H9 (cell line): ENCODE measurements at regions not wholly inside any gene's neighbourhood (a gene's known extent, or its start where the extent isn't known, plus 50 kb on each side); places are given as distances from the start of the nearest gene placed in this dataset.

Experiments
- DNase-seq: peaks from one replicate; pipeline ENCODE4 v3.0.0-alpha.2; 2017
- H2AFZ ChIP-seq: one replicate; pipeline ENCODE4 v1.6.1; 2013; ENCODE audit warnings: mild to moderate bottlenecking, low read length, control low read depth, moderate library complexity
- H2AK5ac ChIP-seq: 2 replicates; pipeline ENCODE4 v1.6.1; 2013; ENCODE audit warnings: low read length, control low read depth, mixed read lengths; ENCODE audit not compliant: insufficient read length
- H2BK120ac ChIP-seq: one replicate; pipeline ENCODE4 v1.6.1; 2013; ENCODE audit warnings: low read depth, mild to moderate bottlenecking, low read length, control low read depth, inconsistent platforms; ENCODE audit not compliant: poor library complexity, severe bottlenecking
- H2BK12ac ChIP-seq: 2 replicates; pipeline ENCODE4 v1.6.1; 2013; ENCODE audit warnings: low read length, control low read depth, mixed read lengths, low read depth; ENCODE audit not compliant: insufficient read length
- H2BK15ac ChIP-seq: 2 replicates; pipeline ENCODE4 v1.6.1; 2013; ENCODE audit warnings: low read depth, low read length, control low read depth
- H2BK20ac ChIP-seq: one replicate; pipeline ENCODE4 v1.6.1; 2013; ENCODE audit warnings: low read depth, mild to moderate bottlenecking, low read length, control low read depth, inconsistent platforms; ENCODE audit not compliant: poor library complexity, severe bottlenecking
- H2BK5ac ChIP-seq: 2 replicates; pipeline ENCODE4 v1.6.1; 2013; ENCODE audit warnings: low read length, control low read depth, mixed read lengths; ENCODE audit not compliant: insufficient read length
- H3K14ac ChIP-seq: 2 replicates; pipeline ENCODE4 v1.6.1; 2013; ENCODE audit warnings: low read length, control low read depth; ENCODE audit not compliant: insufficient read depth
- H3K18ac ChIP-seq: 2 replicates; pipeline ENCODE4 v1.6.1; 2013; ENCODE audit warnings: low read depth, mild to moderate bottlenecking, mixed read lengths, low read length, control low read depth; ENCODE audit not compliant: insufficient read length
- H3K23ac ChIP-seq: 2 replicates; pipeline ENCODE4 v1.6.1; 2013; ENCODE audit warnings: low read length, control low read depth, mixed read lengths, low read depth; ENCODE audit not compliant: insufficient read length
- H3K23me2 ChIP-seq: 2 replicates; pipeline ENCODE4 v1.6.1; 2013; ENCODE audit warnings: low read depth, mild to moderate bottlenecking, mixed read lengths, low read length, control low read depth; ENCODE audit not compliant: insufficient read length, poor library complexity, severe bottlenecking
- H3K27ac ChIP-seq: 2 replicates; pipeline ENCODE4 v1.5.1; 2013; ENCODE audit warnings: low read length, control low read depth, mixed read lengths, low read depth; ENCODE audit not compliant: insufficient read length
- H3K27me3 ChIP-seq: 2 replicates; pipeline ENCODE4 v1.6.1; 2013; ENCODE audit warnings: low read length, control low read depth, inconsistent platforms; ENCODE audit not compliant: insufficient read depth
- H3K4ac ChIP-seq: 2 replicates; pipeline ENCODE4 v1.6.1; 2013; ENCODE audit warnings: low read depth, mild to moderate bottlenecking, control low read depth, inconsistent platforms, low read length, moderate library complexity
- H3K4me1 ChIP-seq: 2 replicates; pipeline ENCODE4 v1.6.1; 2013; ENCODE audit warnings: low read length, control low read depth, inconsistent platforms; ENCODE audit not compliant: insufficient read depth
- H3K4me2 ChIP-seq: 2 replicates; pipeline ENCODE4 v1.6.1; 2013; ENCODE audit warnings: low read length, control low read depth, mixed read lengths; ENCODE audit not compliant: insufficient read length, insufficient read depth
- H3K56ac ChIP-seq: 2 replicates; pipeline ENCODE4 v1.6.1; 2013; ENCODE audit warnings: low read depth, mild to moderate bottlenecking, mixed read lengths, low read length, control low read depth; ENCODE audit not compliant: insufficient read length
- H3K79me1 ChIP-seq: 2 replicates; pipeline ENCODE4 v1.6.1; 2013; ENCODE audit warnings: low read depth, mild to moderate bottlenecking, moderate library complexity, low read length, control low read depth, inconsistent platforms; ENCODE audit not compliant: insufficient read depth, poor library complexity, severe bottlenecking
- H3K79me2 ChIP-seq: 2 replicates; pipeline ENCODE4 v1.6.1; 2013; ENCODE audit warnings: low read length, control low read depth, inconsistent platforms; ENCODE audit not compliant: insufficient read depth
- H3K9ac ChIP-seq: 2 replicates; pipeline ENCODE4 v1.6.1; 2013; ENCODE audit warnings: low read length, control low read depth, mixed read lengths; ENCODE audit not compliant: insufficient read length; ENCODE audit errors: extremely low read depth
- H3K9me3 ChIP-seq: one replicate; pipeline ENCODE4 v1.6.1; 2013; ENCODE audit warnings: low read depth, low read length, inconsistent platforms; ENCODE audit not compliant: control insufficient read depth
- H3T11ph ChIP-seq: one replicate; pipeline ENCODE4 v1.6.1; 2013; ENCODE audit warnings: mild to moderate bottlenecking, low read length, control low read depth, inconsistent platforms
- H4K20me1 ChIP-seq: one replicate; pipeline ENCODE4 v1.6.1; 2013; ENCODE audit not compliant: control insufficient read depth, insufficient read length, insufficient read depth
- H4K5ac ChIP-seq: 2 replicates; pipeline ENCODE4 v1.6.1; 2013; ENCODE audit warnings: low read depth, mild to moderate bottlenecking, mixed read lengths, low read length, control low read depth; ENCODE audit not compliant: insufficient read length
- H4K8ac ChIP-seq: replicated peaks from 2 replicates; pipeline ENCODE4 v1.6.1; 2013; ENCODE audit warnings: low read length, control low read depth, mixed read lengths, low read depth; ENCODE audit not compliant: insufficient read length
- H4K91ac ChIP-seq: 2 replicates; pipeline ENCODE4 v1.6.1; 2013; ENCODE audit warnings: low read depth, mild to moderate bottlenecking, moderate library complexity, mixed read lengths, low read length, control low read depth; ENCODE audit not compliant: insufficient read length
- H3K27ac Mint-ChIP-seq, 3 experiments: 2 replicates in 2 of 3; 3 replicates in 1 of 3; pipeline ENCODE4 v1.8.0; 2020 to 2021; ENCODE audit warnings: mixed read lengths in 3 of 3, mild to moderate bottlenecking in 1 of 3, moderate library complexity in 1 of 3
- H3K27me3 Mint-ChIP-seq: 2 replicates; pipeline ENCODE4 v1.8.0; 2021; ENCODE audit warnings: low read depth, mild to moderate bottlenecking, moderate library complexity, mixed read lengths
- H3K36me3 Mint-ChIP-seq, 3 experiments: 2 replicates in 2 of 3; 3 replicates in 1 of 3; pipeline ENCODE4 v1.8.0; 2020 to 2021; ENCODE audit warnings: low read depth in 3 of 3, mixed read lengths in 3 of 3; ENCODE audit not compliant: insufficient read depth in 1 of 3
- H3K4me1 Mint-ChIP-seq, 2 experiments: 2 replicates each; pipeline ENCODE4 v1.8.0; 2020; ENCODE audit warnings: mixed read lengths in 2 of 2
- H3K4me3 Mint-ChIP-seq, 2 experiments: 2 replicates in 1 of 2; 3 replicates in 1 of 2; pipeline ENCODE4 v1.8.0; 2020 to 2021; ENCODE audit warnings: mild to moderate bottlenecking in 2 of 2, mixed read lengths in 2 of 2, moderate library complexity in 1 of 2
- H3K9me3 Mint-ChIP-seq, 2 experiments: 2 replicates in 1 of 2; 3 replicates in 1 of 2; pipeline ENCODE4 v1.8.0; 2020; ENCODE audit warnings: mild to moderate bottlenecking in 2 of 2, mixed read lengths in 2 of 2, moderate library complexity in 1 of 2
- CTCF ChIP-seq: fragments of 200-600 bp; sonication (generic); conservative IDR thresholded peaks from 3 replicates; pipeline ENCODE4 v1.8.0; 2021; ENCODE audit warnings: antibody characterized with exemption, mild to moderate bottlenecking
- WGBS: extraction: QIAGEN DNeasy Blood & Tissue Kit; methylation state at CpG from one replicate; pipeline ENCODE4 v1.1.7; 2013; ENCODE audit warnings: missing lambda C conversion rate, low lambda C conversion rate, mixed read lengths; ENCODE audit not compliant: insufficient read length; ENCODE audit errors: extremely low coverage; 5-methylcytosine and 5-hydroxymethylcytosine counted together

GRCh38 chr21:20469361-20469760 is 528.8 kb upstream of the NCAM2 start:
- Histone ChIP-seq H3K9ac (no peak overlapping the region), H4K91ac (no peak overlapping the region), H3K79me2 (no peaks in the 10 kb centered on the region), H3K27ac (no peak overlapping the region), H3K79me1 (no peaks in the 10 kb centered on the region), H2BK15ac (no peak overlapping the region), H4K8ac (no peak overlapping the region), H4K5ac (no peak overlapping the region), H2BK5ac (no peak overlapping the region), H3K14ac (no peak overlapping the region), H3K4ac (no peak overlapping the region), H3K4me2 (no peak overlapping the region), H3T11ph (no peak overlapping the region), H2BK120ac (no peak overlapping the region), H2AFZ (no peak overlapping the region), H3K27me3 (no peaks in the 10 kb centered on the region), H3K18ac (no peak overlapping the region), H2AK5ac (no peak overlapping the region), H3K4me1 (no peaks in the 10 kb centered on the region), H2BK20ac (no peak overlapping the region), H2BK12ac (no peak overlapping the region), H3K23ac (no peak overlapping the region), H3K9me3 (no peaks in the 10 kb centered on the region), H4K20me1 (no peaks in the 10 kb centered on the region), H3K56ac (no peak overlapping the region), H3K23me2 (no peaks in the 10 kb centered on the region)
- no peaks in the 10 kb centered on the region for H3K36me3 Mint-ChIP-seq
- no peaks in the 10 kb centered on the region for H3K9me3 Mint-ChIP-seq
- WGBS: no CpG with 5 or more reads among the region's 4 CpGs
- no peaks in the 10 kb centered on the region for H3K27me3 Mint-ChIP-seq
- H3K4me1 Mint-ChIP-seq: no peaks in the 10 kb centered on the region
- DNase-seq: no peak
- TF ChIP-seq CTCF: no peak
- no peak overlapping the region for H3K27ac Mint-ChIP-seq
- H3K4me3 Mint-ChIP-seq: no peak overlapping the region
